ENCODE measurements at regions not wholly inside any gene's neighbourhood (a gene's known extent, or its start where the extent isn't known, plus 50 kb on each side); places are given as distances from the start of the nearest gene placed in this dataset.

DNA sequence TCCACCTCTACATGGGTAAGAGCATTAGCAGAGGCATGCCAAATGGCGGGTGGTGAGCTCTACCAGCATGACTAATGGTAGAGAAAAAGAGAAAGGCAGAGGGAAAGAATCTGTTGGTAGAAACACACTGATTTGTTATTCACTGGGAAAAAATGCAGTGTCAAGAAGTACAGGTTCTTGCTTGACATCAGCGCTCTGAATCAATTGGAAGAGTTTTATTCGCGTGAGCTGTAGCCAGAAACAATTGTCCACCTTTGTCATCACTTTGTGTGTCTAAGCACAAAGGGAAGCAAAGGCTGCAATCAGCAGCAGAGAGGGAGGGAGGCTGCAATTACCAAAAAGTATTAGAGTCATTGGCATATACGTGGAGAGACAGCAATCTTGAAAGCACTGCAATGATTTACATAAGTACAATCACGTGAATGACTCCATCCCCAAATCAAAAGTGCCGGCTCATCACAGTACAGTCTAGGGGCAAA is 67.7 kb upstream of the HS3ST1 start:
- TF ChIP-seq, protein P1, sequence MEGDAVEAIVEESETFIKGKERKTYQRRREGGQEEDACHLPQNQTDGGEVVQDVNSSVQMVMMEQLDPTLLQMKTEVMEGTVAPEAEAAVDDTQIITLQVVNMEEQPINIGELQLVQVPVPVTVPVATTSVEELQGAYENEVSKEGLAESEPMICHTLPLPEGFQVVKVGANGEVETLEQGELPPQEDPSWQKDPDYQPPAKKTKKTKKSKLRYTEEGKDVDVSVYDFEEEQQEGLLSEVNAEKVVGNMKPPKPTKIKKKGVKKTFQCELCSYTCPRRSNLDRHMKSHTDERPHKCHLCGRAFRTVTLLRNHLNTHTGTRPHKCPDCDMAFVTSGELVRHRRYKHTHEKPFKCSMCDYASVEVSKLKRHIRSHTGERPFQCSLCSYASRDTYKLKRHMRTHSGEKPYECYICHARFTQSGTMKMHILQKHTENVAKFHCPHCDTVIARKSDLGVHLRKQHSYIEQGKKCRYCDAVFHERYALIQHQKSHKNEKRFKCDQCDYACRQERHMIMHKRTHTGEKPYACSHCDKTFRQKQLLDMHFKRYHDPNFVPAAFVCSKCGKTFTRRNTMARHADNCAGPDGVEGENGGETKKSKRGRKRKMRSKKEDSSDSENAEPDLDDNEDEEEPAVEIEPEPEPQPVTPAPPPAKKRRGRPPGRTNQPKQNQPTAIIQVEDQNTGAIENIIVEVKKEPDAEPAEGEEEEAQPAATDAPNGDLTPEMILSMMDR (IDR thresholded peaks at IDR 0.05), result no peak
- TF ChIP-seq POLR2A (IDR thresholded peaks at IDR 0.05), result no peak

Measured in tibial nerve (tissue), 3 donors.